ENCODE measurements at regions not wholly inside any gene's neighbourhood (a gene's known extent, or its start where the extent isn't known, plus 50 kb on each side); places are given as distances from the start of the nearest gene placed in this dataset.
"Not testable (repeated sequence)": the region's sequence is repeated elsewhere in the genome, so short reads cannot be mapped to it uniquely, and the experiment has no call there.

DNA sequence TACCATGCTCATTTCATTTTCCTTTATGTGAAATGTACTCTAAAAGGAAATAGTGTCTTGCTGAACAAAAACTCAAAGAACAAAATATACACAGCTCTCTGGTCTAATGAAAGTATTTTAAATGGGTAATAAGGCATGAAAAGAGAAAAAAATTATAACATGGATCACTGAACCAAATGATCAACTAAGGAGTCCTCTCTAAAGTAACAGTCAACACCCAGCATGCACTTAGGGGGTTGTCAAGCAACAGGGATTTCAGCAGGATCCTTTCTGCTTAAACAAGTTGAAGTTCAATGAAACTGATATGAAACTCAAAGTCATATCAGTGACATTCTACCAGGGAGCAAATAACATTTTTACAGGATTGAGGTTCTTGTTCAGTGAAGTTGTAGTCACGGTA lies 398.8 kb downstream of the SEC23A start:
- H3K4me3 ChIP-seq (ENCODE audit: low read depth, low read length), result no peak overlapping the region
- TF ChIP-seq, protein P1, sequence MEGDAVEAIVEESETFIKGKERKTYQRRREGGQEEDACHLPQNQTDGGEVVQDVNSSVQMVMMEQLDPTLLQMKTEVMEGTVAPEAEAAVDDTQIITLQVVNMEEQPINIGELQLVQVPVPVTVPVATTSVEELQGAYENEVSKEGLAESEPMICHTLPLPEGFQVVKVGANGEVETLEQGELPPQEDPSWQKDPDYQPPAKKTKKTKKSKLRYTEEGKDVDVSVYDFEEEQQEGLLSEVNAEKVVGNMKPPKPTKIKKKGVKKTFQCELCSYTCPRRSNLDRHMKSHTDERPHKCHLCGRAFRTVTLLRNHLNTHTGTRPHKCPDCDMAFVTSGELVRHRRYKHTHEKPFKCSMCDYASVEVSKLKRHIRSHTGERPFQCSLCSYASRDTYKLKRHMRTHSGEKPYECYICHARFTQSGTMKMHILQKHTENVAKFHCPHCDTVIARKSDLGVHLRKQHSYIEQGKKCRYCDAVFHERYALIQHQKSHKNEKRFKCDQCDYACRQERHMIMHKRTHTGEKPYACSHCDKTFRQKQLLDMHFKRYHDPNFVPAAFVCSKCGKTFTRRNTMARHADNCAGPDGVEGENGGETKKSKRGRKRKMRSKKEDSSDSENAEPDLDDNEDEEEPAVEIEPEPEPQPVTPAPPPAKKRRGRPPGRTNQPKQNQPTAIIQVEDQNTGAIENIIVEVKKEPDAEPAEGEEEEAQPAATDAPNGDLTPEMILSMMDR (IDR thresholded peaks at IDR 0.05; ENCODE audit: low read depth, low read length), result no peak

DNA sequence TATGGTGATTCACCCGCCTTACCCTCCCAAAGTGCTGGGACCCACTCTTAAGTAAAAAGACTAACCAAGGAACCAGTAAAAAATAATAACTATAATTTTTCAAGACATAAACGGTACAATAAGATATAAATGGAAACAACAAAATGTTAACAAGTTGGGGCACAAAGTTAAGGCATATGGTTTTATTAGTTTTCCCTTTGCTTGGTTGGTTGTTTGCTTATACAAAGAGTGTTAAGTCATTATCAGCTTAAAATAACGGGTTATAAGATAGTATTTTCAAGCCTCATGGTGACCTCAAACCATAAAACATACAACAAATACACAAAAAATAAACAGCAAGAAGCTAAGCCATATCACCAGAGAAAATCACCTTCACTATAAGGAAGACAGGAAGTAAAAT lies 406.1 kb downstream of the SEC23A start:
- H3K4me3 ChIP-seq (ENCODE audit: low read depth, low read length), result no peak overlapping the region
- TF ChIP-seq, protein P1 (IDR thresholded peaks at IDR 0.05; ENCODE audit: low read depth, low read length), result no peak

DNA sequence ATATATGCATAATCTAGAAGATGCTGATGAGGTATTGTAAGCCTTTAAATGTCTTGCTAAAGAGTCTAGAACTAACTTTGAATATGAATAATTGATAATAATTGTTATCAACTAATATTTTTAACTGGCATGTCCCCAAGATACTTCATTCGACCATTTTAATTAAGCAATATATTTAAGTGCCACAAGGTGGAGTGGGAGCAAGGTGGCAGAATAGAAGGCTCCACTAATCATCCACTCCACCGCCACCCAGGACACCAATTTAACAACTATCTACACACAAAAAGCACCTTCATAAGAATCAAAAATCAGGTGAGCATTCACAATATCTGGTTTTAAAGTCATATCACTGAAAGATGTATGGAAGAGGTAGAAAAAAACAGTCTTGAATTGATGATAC lies 409.6 kb downstream of the SEC23A start:
- TF ChIP-seq, protein P1 (IDR thresholded peaks at IDR 0.05; ENCODE audit: low read depth, low read length), result no peak

DNA sequence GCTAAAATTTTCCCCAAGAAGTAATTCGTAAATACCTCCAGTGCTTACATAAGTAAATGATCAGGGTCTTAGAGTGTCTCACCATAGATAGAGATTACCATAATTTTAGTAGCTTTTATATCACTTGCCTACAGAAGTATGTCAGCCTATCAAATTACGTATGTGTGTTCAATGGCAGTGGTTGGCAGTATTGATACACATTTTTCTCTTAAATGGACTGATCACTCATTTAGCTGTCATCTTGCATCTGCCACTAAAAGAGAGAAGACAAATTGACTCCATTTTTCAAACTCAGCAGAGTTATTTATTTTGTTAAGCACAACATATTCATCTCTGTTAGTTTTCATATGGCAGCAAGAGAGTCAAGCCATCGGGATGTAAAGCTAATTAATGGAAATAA lies 413.1 kb upstream of the CLEC14A start:
- TF ChIP-seq, protein P1 (IDR thresholded peaks at IDR 0.05; ENCODE audit: low read depth, low read length), result no peak
- no peak overlapping the region for H3K4me3 ChIP-seq (ENCODE audit: low read depth, low read length)

More for the DNA sequence above, 409.6 kb downstream of the SEC23A start:
- H3K4me3 ChIP-seq (ENCODE audit: low read depth, low read length), result no peak overlapping the region

DNA sequence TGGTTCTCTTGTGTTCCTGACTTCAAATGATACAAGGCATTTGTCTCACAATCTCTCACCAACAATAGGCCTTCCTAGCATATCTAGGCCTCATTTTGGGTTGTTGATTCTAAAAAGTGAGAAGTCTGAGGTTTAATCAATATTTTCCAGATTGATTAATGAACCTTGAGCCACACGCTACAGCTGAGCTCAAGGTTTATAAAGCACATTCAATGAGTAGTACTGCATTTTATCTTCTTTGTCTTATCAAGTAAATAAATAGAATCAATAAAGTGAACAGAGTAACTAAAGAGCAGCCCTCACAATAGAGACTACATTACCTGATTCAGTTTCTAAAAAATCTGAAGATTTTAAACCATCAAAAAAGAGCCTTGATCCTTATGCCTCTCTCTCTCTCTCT lies 407.5 kb upstream of the CLEC14A start:
- TF ChIP-seq, protein P1 (IDR thresholded peaks at IDR 0.05; ENCODE audit: low read depth, low read length), result no peak

DNA sequence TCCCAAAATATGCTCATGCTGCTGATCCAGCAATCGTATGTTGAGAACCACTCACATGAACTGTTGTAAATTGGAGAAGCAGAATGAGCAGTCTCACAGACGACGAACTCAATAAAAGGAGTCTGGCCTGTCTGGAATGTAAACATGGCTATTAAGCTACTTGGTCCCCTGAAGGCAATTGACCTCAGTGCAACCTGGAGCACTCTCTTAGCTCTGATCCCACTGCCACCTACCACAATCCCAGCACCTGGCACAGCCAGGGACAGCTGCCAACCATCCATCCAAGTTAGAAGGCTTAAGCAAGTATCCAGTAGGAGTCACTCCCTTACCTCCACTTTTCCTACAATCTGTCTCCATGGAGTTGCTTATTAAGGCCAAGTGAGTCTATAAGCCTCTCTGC lies 406.9 kb upstream of the CLEC14A start:
- no peak overlapping the region for H3K4me3 ChIP-seq (ENCODE audit: low read depth, low read length)
- TF ChIP-seq, protein P1 (IDR thresholded peaks at IDR 0.05; ENCODE audit: low read depth, low read length), result no peak

More for the DNA sequence above, 407.5 kb upstream of the CLEC14A start:
- H3K4me3 ChIP-seq (ENCODE audit: low read depth, low read length), result no peak overlapping the region

DNA sequence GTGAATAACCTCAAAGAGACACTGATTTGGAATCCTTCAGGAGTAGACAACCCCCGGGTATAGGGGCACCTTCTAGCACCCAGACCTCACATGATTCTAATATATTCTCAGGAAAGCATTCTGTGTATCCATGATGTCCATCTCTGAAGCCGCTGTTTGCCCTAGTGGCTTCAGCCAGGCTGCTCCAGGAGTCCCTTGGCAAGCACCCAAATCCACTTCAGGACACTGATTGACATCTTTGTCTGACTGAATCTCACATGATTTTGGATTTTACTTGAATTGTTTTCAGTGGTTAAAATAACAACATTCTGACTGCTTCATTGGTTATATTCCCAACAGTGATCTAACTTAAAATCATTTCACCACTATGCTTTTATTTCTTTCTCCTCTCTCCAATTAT lies 390.5 kb upstream of the CLEC14A start:
- TF ChIP-seq, protein P1 (IDR thresholded peaks at IDR 0.05; ENCODE audit: low read depth, low read length), result no peak
- H3K4me3 ChIP-seq (ENCODE audit: low read depth, low read length), result no peak overlapping the region

DNA sequence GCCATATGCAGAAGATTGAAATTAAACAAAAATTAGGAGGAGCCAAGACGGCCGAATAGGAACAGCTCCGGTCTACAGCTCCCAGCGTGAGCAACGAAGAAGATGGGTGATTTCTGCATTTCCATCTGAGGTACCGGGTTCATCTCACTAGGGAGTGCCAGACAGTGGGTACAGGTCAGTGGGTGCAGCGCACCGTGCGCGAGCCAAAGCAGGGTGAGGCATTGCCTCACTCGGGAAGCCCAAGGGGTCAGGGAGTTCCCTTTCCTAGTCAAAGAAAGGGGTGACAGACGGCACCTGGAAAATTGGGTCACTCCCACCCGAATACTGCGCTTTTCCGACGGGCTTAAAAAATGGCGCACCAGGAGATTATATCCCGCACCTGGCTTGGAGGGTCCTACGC lies 379.0 kb upstream of the CLEC14A start:
- H3K4me3 ChIP-seq (ENCODE audit: low read depth, low read length), result not testable (repeated sequence)

Measured in WI38 (cell line).